Mammary epithelial cell (primary cell): ENCODE measurements at regions not wholly inside any gene's neighbourhood (a gene's known extent, or its start where the extent isn't known, plus 50 kb on each side); places are given as distances from the start of the nearest gene placed in this dataset.

Source experiments
- CTCF ChIP-seq, 2 donors: IDR thresholded peaks in 1 of 2; conservative IDR thresholded peaks in 1 of 2; 2 replicates each; pipeline ENCODE4 v1.5.1; 2011 to 2012; ENCODE audit warnings: inconsistent platforms in 2 of 2, low read length in 2 of 2, mild to moderate bottlenecking in 2 of 2, control low read depth in 1 of 2, low read depth in 1 of 2; ENCODE audit not compliant: insufficient read depth in 1 of 2; ENCODE audit errors: extremely low read depth in 1 of 2
- EZH2 ChIP-seq: IDR thresholded peaks from 2 replicates; pipeline ENCODE4 v1.6.1; 2012; ENCODE audit warnings: low read length, inconsistent platforms, borderline replicate concordance

GRCh38 chr4:37771771-37772170, 54.7 kb upstream of the PGM2 start:
- TF ChIP-seq CTCF (conservative IDR thresholded peaks at IDR 0.05 in 1 of 2, IDR thresholded peaks at IDR 0.05 in 1 of 2; ENCODE audit: extremely low read depth in 1 of 2, insufficient read depth in 1 of 2, low read depth in 1 of 2, low read length in 2 of 2) (no peak), EZH2 (no peak)
